Trophoblast cell (in vitro differentiated cells and primary cell): ENCODE measurements at regions not wholly inside any gene's neighbourhood (a gene's known extent, or its start where the extent isn't known, plus 50 kb on each side); places are given as distances from the start of the nearest gene placed in this dataset.
"Not testable (repeated sequence)": the region's sequence is repeated elsewhere in the genome, so short reads cannot be mapped to it uniquely, and the experiment has no call there.

Experiments used
- DNase-seq, 2 donors: peaks; one replicate each; pipeline ENCODE4 v3.0.0-alpha.2; 2016
- H2AFZ ChIP-seq: 2 replicates; pipeline ENCODE4 v1.6.1; 2013; ENCODE audit warnings: low read length, moderate library complexity, mild to moderate bottlenecking; ENCODE audit not compliant: insufficient read depth, poor library complexity
- H2AK5ac ChIP-seq: 2 replicates; pipeline ENCODE4 v1.6.1; 2013; ENCODE audit warnings: mild to moderate bottlenecking, low read length
- H2BK120ac ChIP-seq: 2 replicates; pipeline ENCODE4 v1.6.1; 2013; ENCODE audit warnings: low read length, mild to moderate bottlenecking, moderate library complexity; ENCODE audit not compliant: insufficient read depth, poor library complexity
- H2BK12ac ChIP-seq: 2 replicates; pipeline ENCODE4 v1.6.1; 2013; ENCODE audit warnings: mild to moderate bottlenecking, low read length, moderate library complexity
- H2BK5ac ChIP-seq: 2 replicates; pipeline ENCODE4 v1.6.1; 2013; ENCODE audit warnings: low read length, low read depth, moderate library complexity, mild to moderate bottlenecking; ENCODE audit not compliant: poor library complexity
- H3K14ac ChIP-seq: 2 replicates; pipeline ENCODE4 v1.6.1; 2013; ENCODE audit warnings: mild to moderate bottlenecking, low read length
- H3K18ac ChIP-seq: 2 replicates; pipeline ENCODE4 v1.6.1; 2013; ENCODE audit warnings: mild to moderate bottlenecking, low read length
- H3K23ac ChIP-seq: 2 replicates; pipeline ENCODE4 v1.6.1; 2013; ENCODE audit warnings: low read length
- H3K27ac ChIP-seq: 2 replicates; pipeline ENCODE4 v1.5.1; 2013; ENCODE audit warnings: low read depth, mild to moderate bottlenecking, inconsistent platforms, low read length, moderate library complexity
- H3K27me3 ChIP-seq: 2 replicates; pipeline ENCODE4 v1.6.1; 2013; ENCODE audit warnings: inconsistent platforms, mild to moderate bottlenecking, low read length, moderate library complexity; ENCODE audit not compliant: insufficient read depth
- H3K36me3 ChIP-seq, 2 experiments: 1 replicate in 1 of 2; 2 replicates in 1 of 2; pipeline ENCODE4 v1.6.1; 2013; ENCODE audit warnings: low read length in 2 of 2, mild to moderate bottlenecking in 2 of 2, moderate library complexity in 1 of 2; ENCODE audit not compliant: insufficient read depth in 2 of 2, control insufficient read depth in 1 of 2
- H3K4ac ChIP-seq: 2 replicates; pipeline ENCODE4 v1.6.1; 2013; ENCODE audit warnings: low read depth, mild to moderate bottlenecking, low read length, moderate library complexity
- H3K4me1 ChIP-seq, 2 experiments: 1 replicate in 1 of 2; 2 replicates in 1 of 2; pipeline ENCODE4 v1.6.1; 2013; ENCODE audit warnings: low read length in 2 of 2, mild to moderate bottlenecking in 2 of 2, moderate library complexity in 1 of 2; ENCODE audit not compliant: insufficient read depth in 2 of 2, control insufficient read depth in 1 of 2
- H3K4me2 ChIP-seq: 2 replicates; pipeline ENCODE4 v1.6.1; 2013; ENCODE audit warnings: inconsistent platforms, mild to moderate bottlenecking, low read length, moderate library complexity
- H3K4me3 ChIP-seq: 2 replicates; pipeline ENCODE4 v1.5.1; 2013; ENCODE audit warnings: mild to moderate bottlenecking, low read depth, low read length, inconsistent platforms
- H3K79me1 ChIP-seq: one replicate; pipeline ENCODE4 v1.6.1; 2013; ENCODE audit warnings: low read length
- H3K79me2 ChIP-seq: 2 replicates; pipeline ENCODE4 v1.6.1; 2013; ENCODE audit warnings: low read length, mild to moderate bottlenecking; ENCODE audit not compliant: control insufficient read depth, insufficient read depth, poor library complexity
- H3K9ac ChIP-seq: 2 replicates; pipeline ENCODE4 v1.6.1; 2013; ENCODE audit warnings: mild to moderate bottlenecking, low read length
- H3K9me3 ChIP-seq: 2 replicates; pipeline ENCODE4 v1.6.1; 2013; ENCODE audit warnings: low read depth, mild to moderate bottlenecking, control low read depth, inconsistent platforms, low read length; ENCODE audit not compliant: insufficient read depth
- H4K12ac ChIP-seq: 2 replicates; pipeline ENCODE4 v1.6.1; 2013; ENCODE audit warnings: low read depth, mild to moderate bottlenecking, low read length, moderate library complexity
- H4K8ac ChIP-seq: 2 replicates; pipeline ENCODE4 v1.6.1; 2013; ENCODE audit warnings: low read depth, mild to moderate bottlenecking, low read length, moderate library complexity
- H4K91ac ChIP-seq: one replicate; pipeline ENCODE4 v1.6.1; 2013; ENCODE audit warnings: low read depth, mild to moderate bottlenecking, low read length, moderate library complexity
- WGBS: extraction: QIAGEN DNeasy Blood & Tissue Kit; methylation state at CpG from one replicate; pipeline ENCODE4 v1.1.7; 2013; ENCODE audit warnings: missing lambda C conversion rate; ENCODE audit not compliant: insufficient read length, insufficient coverage; ENCODE audit errors: extremely low coverage; 5-methylcytosine and 5-hydroxymethylcytosine counted together

DNA sequence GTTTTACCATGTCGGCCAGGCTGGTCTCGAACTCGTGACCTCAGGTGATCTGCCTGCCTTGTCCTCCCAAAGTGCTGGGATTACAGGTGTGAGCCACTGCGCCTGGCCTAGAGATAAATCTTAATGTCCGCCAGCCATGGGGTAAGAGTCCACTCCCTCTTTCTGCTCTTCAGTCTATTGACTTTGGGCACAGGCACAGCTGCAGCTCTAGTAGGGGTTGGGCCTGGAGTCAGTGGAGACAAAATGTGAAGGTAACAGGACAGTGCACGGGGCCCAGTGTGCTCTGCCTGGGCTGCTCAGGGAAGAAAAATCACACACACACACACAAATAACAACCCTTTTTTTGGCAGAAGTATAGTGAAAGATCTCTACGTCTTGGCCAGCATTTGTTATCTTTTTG lies 209.5 kb downstream of the NPIPA7 start:
- no CpG with 5 or more reads among the region's 7 CpGs for WGBS
- not testable (repeated sequence) for H3K27me3 ChIP-seq, DNase-seq

DNA sequence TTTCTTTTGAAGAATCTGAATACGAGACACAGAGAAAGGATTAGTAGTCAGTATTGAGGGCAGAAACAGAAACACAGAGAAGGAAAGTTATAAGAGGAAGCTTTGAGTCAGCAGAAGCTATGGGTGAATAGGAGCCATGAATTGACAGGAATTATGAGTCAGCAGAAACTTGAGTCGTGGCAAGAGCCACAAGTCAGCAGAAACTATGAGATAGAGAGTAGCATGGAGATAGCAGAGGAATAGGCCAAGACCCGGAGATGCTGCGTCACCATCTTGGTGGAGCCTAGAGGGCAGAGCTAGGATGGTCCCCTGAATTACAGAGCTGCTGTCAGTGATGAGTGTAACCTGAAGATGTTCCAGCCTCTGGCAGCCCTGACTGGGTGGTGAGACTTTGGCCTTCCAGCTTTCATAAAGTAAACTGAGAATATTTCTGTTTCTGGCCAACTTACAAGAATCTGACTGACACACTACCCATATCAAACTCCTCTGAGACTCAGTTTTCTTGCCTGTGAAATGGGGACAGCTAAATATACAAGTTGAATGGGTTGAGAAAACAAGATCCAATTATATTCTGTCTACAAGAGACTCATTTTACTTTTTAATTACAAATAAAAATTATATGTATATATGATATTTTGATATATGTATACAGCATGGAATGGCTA lies 211.8 kb downstream of the NPIPA7 start:
- not testable (repeated sequence) for H2AK5ac ChIP-seq, H3K18ac ChIP-seq
- no CpG with 5 or more reads among the region's 4 CpGs for WGBS

More for the DNA sequence above, 209.5 kb downstream of the NPIPA7 start:
- H3K23ac ChIP-seq, H3K18ac ChIP-seq, H2AK5ac ChIP-seq, H3K14ac ChIP-seq, H2BK12ac ChIP-seq, H4K8ac ChIP-seq, H2BK120ac ChIP-seq, H3K4ac ChIP-seq, H3K27ac ChIP-seq, H3K36me3 ChIP-seq, H3K79me2 ChIP-seq, H3K4me2 ChIP-seq, H3K4me1 ChIP-seq, H3K4me3 ChIP-seq, H4K12ac ChIP-seq, H3K79me1 ChIP-seq, H2BK5ac ChIP-seq, H2AFZ ChIP-seq, H4K91ac ChIP-seq, H3K9me3 ChIP-seq, H3K9ac ChIP-seq: not testable (repeated sequence)

DNA sequence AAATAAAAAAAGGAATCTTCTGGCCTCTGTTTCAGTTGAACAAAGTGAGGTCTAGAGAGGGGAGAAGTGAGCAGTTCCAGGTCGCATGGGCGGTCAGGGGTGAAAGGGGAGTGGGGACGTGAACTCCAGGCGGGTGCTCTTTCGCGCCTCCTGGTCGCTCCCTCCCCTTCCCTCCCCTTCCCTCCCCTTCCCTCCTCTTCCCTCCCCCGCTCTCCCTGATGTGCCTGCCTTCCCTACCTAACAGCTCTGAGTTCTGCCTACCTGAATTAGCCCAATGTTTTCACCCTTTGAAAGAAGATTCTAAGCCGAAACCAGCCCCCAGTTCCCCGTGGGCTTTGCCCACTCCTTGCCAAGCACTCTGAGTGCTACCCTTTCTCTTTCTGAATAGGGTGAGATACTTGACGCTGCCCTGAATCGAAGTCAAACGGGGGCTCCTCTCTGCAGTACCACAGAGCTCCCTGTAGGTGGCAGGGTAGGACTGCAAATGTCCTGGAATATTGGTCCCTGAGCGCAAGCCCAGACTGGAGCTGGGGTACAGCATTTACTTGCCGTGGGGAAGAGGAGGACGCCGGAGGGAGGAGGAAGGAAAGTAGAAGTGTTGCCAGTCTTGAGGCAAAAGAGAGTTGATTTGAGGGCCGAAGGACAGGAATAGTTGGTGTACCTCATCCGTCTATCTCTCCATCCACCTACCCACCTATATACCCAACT lies 214.4 kb downstream of the NPIPA7 start:
- H2BK12ac ChIP-seq, H2BK5ac ChIP-seq, H3K27me3 ChIP-seq, H2BK120ac ChIP-seq, H3K9ac ChIP-seq, H3K4me2 ChIP-seq, H3K4me1 ChIP-seq, H3K9me3 ChIP-seq, H3K27ac ChIP-seq, H3K18ac ChIP-seq, H3K4me3 ChIP-seq, H4K91ac ChIP-seq, H3K23ac ChIP-seq, H3K36me3 ChIP-seq, H4K12ac ChIP-seq, H3K4ac ChIP-seq, H4K8ac ChIP-seq, H3K79me2 ChIP-seq, H2AK5ac ChIP-seq, H2AFZ ChIP-seq, H3K79me1 ChIP-seq, H3K14ac ChIP-seq: not testable (repeated sequence)
- DNase-seq: peak in 1 of 2 donors; percentile 2
- 100% methylated on average over 1 of the region's 19 CpGs for WGBS

More for the DNA sequence above, 211.8 kb downstream of the NPIPA7 start:
- not testable (repeated sequence) for H3K4me1 ChIP-seq, H3K14ac ChIP-seq, H3K79me2 ChIP-seq, H3K27me3 ChIP-seq, DNase-seq, H3K4me3 ChIP-seq, H3K27ac ChIP-seq, H3K9me3 ChIP-seq, H4K8ac ChIP-seq, H3K4ac ChIP-seq, H4K91ac ChIP-seq, H2AFZ ChIP-seq, H2BK120ac ChIP-seq, H3K79me1 ChIP-seq, H2BK5ac ChIP-seq, H3K36me3 ChIP-seq, H3K9ac ChIP-seq, H4K12ac ChIP-seq, H2BK12ac ChIP-seq, H3K4me2 ChIP-seq, H3K23ac ChIP-seq

DNA sequence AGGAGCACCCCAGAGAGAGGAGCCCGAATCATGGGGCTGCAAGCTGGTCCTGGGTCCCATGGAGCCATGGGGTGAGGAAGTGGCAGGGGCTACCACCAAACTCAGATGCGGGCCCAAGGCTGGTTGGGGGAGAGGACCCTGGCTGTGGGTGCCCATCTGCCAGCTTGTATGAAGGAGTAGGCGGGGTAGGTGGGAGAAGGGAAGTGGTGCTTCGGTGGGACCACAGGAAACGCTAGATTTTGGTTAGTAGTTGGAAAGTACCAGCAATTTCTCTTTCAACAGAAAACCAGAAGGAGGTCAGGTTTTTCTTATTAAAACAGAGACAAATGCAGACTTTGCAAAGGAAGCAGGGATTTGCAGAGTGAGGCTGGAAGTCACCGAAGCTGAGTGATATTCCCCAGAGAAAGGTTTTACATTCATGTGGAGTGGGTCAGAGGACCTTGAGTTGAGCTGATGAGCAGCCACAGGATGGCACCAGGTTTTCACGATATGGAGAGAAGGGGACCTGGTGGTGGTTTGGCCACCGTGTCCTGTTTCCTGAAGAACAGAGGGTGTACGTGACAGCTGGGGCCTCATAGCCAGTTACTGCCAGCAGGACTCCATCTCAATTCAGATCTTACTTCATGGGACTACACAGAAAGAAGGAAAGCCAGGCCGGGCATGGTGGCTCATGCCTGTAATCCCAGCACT lies 216.2 kb downstream of the NPIPA7 start:
- H2BK120ac ChIP-seq, DNase-seq: not testable (repeated sequence)
- no CpG with 5 or more reads among the region's 10 CpGs for WGBS

More for the DNA sequence above, 216.2 kb downstream of the NPIPA7 start:
- H3K14ac ChIP-seq, H3K23ac ChIP-seq, H3K9me3 ChIP-seq, H2AK5ac ChIP-seq, H3K18ac ChIP-seq, H3K36me3 ChIP-seq, H3K79me2 ChIP-seq, H2BK5ac ChIP-seq, H4K8ac ChIP-seq, H3K27ac ChIP-seq, H4K12ac ChIP-seq, H3K79me1 ChIP-seq, H3K4ac ChIP-seq, H3K4me1 ChIP-seq, H3K4me3 ChIP-seq, H2AFZ ChIP-seq, H3K4me2 ChIP-seq, H3K27me3 ChIP-seq, H3K9ac ChIP-seq, H2BK12ac ChIP-seq, H4K91ac ChIP-seq: not testable (repeated sequence)
